ENCODE measurements at regions not wholly inside any gene's neighbourhood (a gene's known extent, or its start where the extent isn't known, plus 50 kb on each side); places are given as distances from the start of the nearest gene placed in this dataset.

DNA sequence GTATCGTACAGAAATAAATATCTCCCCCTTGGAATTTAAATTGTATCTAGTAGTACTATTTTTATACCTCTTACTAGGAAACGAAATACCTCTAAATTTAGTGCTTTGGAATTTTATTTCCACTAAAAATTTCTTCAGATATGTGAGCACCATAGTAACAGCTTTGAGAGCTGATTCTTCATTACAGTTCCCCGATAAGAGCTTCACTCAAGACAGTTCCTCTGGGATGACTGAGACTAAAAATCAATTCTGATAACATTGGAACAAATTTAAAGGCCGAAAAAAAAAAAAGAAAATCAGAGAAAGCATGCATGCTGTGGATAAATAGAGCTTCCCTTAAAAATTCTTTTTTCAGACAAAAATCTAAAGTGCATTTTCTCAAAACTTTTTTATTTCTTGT, 68.5 kb upstream of the MEF2C start:
- BruUV-seq (replicated peaks) = no TSS peak
- ChIA-PET CTCF (no interaction called here), POLR2A (no interaction called here)
- Histone ChIP-seq H3K36me3 (ENCODE audit: control insufficient read depth in 2 of 2, extremely low read depth in 1 of 2, insufficient read depth in 2 of 2, low read length in 2 of 2) (no peaks in the 10 kb centered on the region), H3K27ac (ENCODE audit: insufficient read depth, low read depth, low read length) (no peak overlapping the region), H3K4me2 (ENCODE audit: insufficient read depth, low read length) (no peak overlapping the region), H3K9ac (replicated peaks; ENCODE audit: extremely low read depth, insufficient read depth, low read length) (no peak overlapping the region), H3K4me1 (ENCODE audit: control insufficient read depth, extremely low read depth, insufficient read depth, low read length) (no peaks in the 10 kb centered on the region), H2AFZ (ENCODE audit: low read depth, low read length) (no peak overlapping the region), H3K27me3 (ENCODE audit: control insufficient read depth in 2 of 2, insufficient read depth in 2 of 2, low read length in 2 of 2) (no peaks in the 10 kb centered on the region), H3K4me3 (replicated peaks in 1 of 3; ENCODE audit: insufficient read depth in 1 of 3, low read depth in 1 of 3, low read length in 3 of 3) (no peak overlapping the region), H3K79me2 (ENCODE audit: control insufficient read depth, insufficient read depth, low read length) (no peaks in the 10 kb centered on the region), H3K9me1 (replicated peaks; ENCODE audit: control insufficient read depth, extremely low read depth, insufficient read depth, low read length) (no peaks in the 10 kb centered on the region), H3K9me3 (replicated peaks; ENCODE audit: control insufficient read depth, insufficient read depth, low read length) (no peaks in the 10 kb centered on the region), H4K20me1 (replicated peaks; ENCODE audit: control insufficient read depth, extremely low read depth, insufficient read depth, low read length) (no peaks in the 10 kb centered on the region)
- no peak for FAIRE-seq
- no peak for DNase-seq (ENCODE audit: low read depth, low spot score)
- dilution Hi-C loops (cut with MboI; ENCODE audit: extremely low pct_ligation_motif_present, low sequenced_read_pairs) = no loop called here
- no peak for TF ChIP-seq POLR2AphosphoS5 (IDR thresholded peaks at IDR 0.05; ENCODE audit: insufficient read depth, low read depth, low read length)
- no peak for TF ChIP-seq EZH2 (IDR thresholded peaks at IDR 0.05; ENCODE audit: borderline replicate concordance, low read depth, low read length, severe bottlenecking)
- TF ChIP-seq MYC (IDR thresholded peaks at IDR 0.05; ENCODE audit: low read depth, low read length) = no peak
- no peak for TF ChIP-seq JUN (IDR thresholded peaks at IDR 0.05; ENCODE audit: borderline replicate concordance, insufficient read depth, insufficient read length, low read depth)
- TF ChIP-seq FOS (IDR thresholded peaks at IDR 0.05; ENCODE audit: borderline replicate concordance, insufficient read depth, low read length) = no peak
- TF ChIP-seq POLR2A (IDR thresholded peaks at IDR 0.05; ENCODE audit: low read depth, low read length) = no peak
- TF ChIP-seq MAX (IDR thresholded peaks at IDR 0.05; ENCODE audit: insufficient read depth, insufficient read length) = no peak
- TF ChIP-seq GATA2 (IDR thresholded peaks at IDR 0.05; ENCODE audit: insufficient read depth, insufficient read length, low read depth, low read length) = no peak
- TF ChIP-seq, protein P1, sequence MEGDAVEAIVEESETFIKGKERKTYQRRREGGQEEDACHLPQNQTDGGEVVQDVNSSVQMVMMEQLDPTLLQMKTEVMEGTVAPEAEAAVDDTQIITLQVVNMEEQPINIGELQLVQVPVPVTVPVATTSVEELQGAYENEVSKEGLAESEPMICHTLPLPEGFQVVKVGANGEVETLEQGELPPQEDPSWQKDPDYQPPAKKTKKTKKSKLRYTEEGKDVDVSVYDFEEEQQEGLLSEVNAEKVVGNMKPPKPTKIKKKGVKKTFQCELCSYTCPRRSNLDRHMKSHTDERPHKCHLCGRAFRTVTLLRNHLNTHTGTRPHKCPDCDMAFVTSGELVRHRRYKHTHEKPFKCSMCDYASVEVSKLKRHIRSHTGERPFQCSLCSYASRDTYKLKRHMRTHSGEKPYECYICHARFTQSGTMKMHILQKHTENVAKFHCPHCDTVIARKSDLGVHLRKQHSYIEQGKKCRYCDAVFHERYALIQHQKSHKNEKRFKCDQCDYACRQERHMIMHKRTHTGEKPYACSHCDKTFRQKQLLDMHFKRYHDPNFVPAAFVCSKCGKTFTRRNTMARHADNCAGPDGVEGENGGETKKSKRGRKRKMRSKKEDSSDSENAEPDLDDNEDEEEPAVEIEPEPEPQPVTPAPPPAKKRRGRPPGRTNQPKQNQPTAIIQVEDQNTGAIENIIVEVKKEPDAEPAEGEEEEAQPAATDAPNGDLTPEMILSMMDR (IDR thresholded peaks at IDR 0.05; ENCODE audit: extremely low read depth in 1 of 2, insufficient read depth in 1 of 2, low read depth in 1 of 2, low read length in 2 of 2) = no peak
- intact Hi-C loops (cut with micrococcal nuclease) = loop anchor here (5.0 kb wide), 1 partner anchor 219 kb away; no protein-coding TSS in a partner anchor

All from endothelial cell of umbilical vein (primary cell).